ENCODE measurements at regions not wholly inside any gene's neighbourhood (a gene's known extent, or its start where the extent isn't known, plus 50 kb on each side); places are given as distances from the start of the nearest gene placed in this dataset.
"Not testable (repeated sequence)": the region's sequence is repeated elsewhere in the genome, so short reads cannot be mapped to it uniquely, and the experiment has no call there.

DNA sequence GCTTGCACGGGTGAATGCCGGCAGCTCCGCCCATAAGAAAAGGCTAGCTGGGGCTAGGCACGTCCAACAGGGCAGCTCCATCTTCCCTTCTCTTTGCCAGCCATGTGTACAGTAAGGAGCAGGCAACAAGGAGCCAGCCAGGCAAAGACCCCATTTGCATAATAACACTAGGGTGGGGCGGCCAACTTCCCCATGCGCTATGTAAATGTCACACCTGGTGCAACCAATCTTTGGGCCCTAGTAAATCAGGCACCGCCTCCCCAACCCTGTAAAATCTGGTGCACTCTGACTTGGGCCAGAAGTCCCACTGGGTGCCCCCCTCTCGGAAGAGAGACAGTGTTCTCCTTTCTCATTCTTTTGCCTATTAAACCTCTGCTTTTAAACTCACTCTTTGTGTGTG lies 115.2 kb downstream of the NPIPA7 start:
- not testable (repeated sequence) for TF ChIP-seq BRCA1 (IDR thresholded peaks at IDR 0.05; ENCODE audit: low read depth, low read length); POLR2AphosphoS5 (IDR thresholded peaks at IDR 0.05; ENCODE audit: low read depth, low read length); MAX (IDR thresholded peaks at IDR 0.05); FOSL1 (IDR thresholded peaks at IDR 0.05; ENCODE audit: insufficient read depth, low read depth, low read length)
- TF ChIP-seq, protein P1, sequence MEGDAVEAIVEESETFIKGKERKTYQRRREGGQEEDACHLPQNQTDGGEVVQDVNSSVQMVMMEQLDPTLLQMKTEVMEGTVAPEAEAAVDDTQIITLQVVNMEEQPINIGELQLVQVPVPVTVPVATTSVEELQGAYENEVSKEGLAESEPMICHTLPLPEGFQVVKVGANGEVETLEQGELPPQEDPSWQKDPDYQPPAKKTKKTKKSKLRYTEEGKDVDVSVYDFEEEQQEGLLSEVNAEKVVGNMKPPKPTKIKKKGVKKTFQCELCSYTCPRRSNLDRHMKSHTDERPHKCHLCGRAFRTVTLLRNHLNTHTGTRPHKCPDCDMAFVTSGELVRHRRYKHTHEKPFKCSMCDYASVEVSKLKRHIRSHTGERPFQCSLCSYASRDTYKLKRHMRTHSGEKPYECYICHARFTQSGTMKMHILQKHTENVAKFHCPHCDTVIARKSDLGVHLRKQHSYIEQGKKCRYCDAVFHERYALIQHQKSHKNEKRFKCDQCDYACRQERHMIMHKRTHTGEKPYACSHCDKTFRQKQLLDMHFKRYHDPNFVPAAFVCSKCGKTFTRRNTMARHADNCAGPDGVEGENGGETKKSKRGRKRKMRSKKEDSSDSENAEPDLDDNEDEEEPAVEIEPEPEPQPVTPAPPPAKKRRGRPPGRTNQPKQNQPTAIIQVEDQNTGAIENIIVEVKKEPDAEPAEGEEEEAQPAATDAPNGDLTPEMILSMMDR (IDR thresholded peaks at IDR 0.05; ENCODE audit: control extremely low read depth in 1 of 3, insufficient read depth in 1 of 3, low read depth in 1 of 3, low read length in 3 of 3) = not testable (repeated sequence)

All from H1 (cell line).